Endothelial cell (in vitro differentiated cells): ENCODE measurements at regions not wholly inside any gene's neighbourhood (a gene's known extent, or its start where the extent isn't known, plus 50 kb on each side); places are given as distances from the start of the nearest gene placed in this dataset.

Source experiments
- DNase-seq: peaks from one replicate; pipeline ENCODE4 v3.0.0; 2021; ENCODE audit warnings: low spot score
- H3K27ac Mint-ChIP-seq: one replicate; pipeline ENCODE4 v1.8.0; 2021; ENCODE audit warnings: mixed read lengths, inconsistent platforms; ENCODE audit not compliant: unreplicated experiment
- H3K27me3 Mint-ChIP-seq: one replicate; pipeline ENCODE4 v1.8.0; 2021; ENCODE audit warnings: mild to moderate bottlenecking, moderate library complexity, mixed read lengths, inconsistent platforms; ENCODE audit not compliant: unreplicated experiment
- H3K36me3 Mint-ChIP-seq: one replicate; pipeline ENCODE4 v1.8.0; 2021; ENCODE audit warnings: mild to moderate bottlenecking, low read depth, mixed read lengths, inconsistent platforms; ENCODE audit not compliant: unreplicated experiment
- H3K4me1 Mint-ChIP-seq: one replicate; pipeline ENCODE4 v1.8.0; 2021; ENCODE audit warnings: mild to moderate bottlenecking, mixed read lengths, inconsistent platforms; ENCODE audit not compliant: unreplicated experiment
- H3K4me3 Mint-ChIP-seq: one replicate; pipeline ENCODE4 v1.8.0; 2021; ENCODE audit warnings: mild to moderate bottlenecking, mixed read lengths, inconsistent platforms; ENCODE audit not compliant: unreplicated experiment
- H3K9me3 Mint-ChIP-seq: one replicate; pipeline ENCODE4 v1.8.0; 2021; ENCODE audit warnings: mixed read lengths, inconsistent platforms; ENCODE audit not compliant: unreplicated experiment
- CTCF ChIP-seq: fragments of 200-600 bp; sonication (generic); IDR thresholded peaks from one replicate; pipeline ENCODE4 v1.5.0; 2021; ENCODE audit warnings: antibody characterized with exemption; ENCODE audit not compliant: unreplicated experiment

- peaks cover 13% of the 10 kb centered on the region for H3K9me3 Mint-ChIP-seq
- no peak overlapping the region for H3K4me3 Mint-ChIP-seq
- H3K27me3 Mint-ChIP-seq = no peaks in the 10 kb centered on the region
- H3K36me3 Mint-ChIP-seq = no peaks in the 10 kb centered on the region
- TF ChIP-seq CTCF = no peak
- DNase-seq = no peak
- H3K4me1 Mint-ChIP-seq = no peaks in the 10 kb centered on the region
- no peak overlapping the region for H3K27ac Mint-ChIP-seq
Measured at GRCh38 chr7:70972693-70973092, 159.3 kb upstream of the GALNT17 start.

- no peak for TF ChIP-seq CTCF
- H3K4me1 Mint-ChIP-seq = no peaks in the 10 kb centered on the region
- no peak overlapping the region for H3K27ac Mint-ChIP-seq
- H3K9me3 Mint-ChIP-seq = peaks cover 13% of the 10 kb centered on the region
- no peaks in the 10 kb centered on the region for H3K27me3 Mint-ChIP-seq
- DNase-seq = no peak
- no peaks in the 10 kb centered on the region for H3K36me3 Mint-ChIP-seq
- no peak overlapping the region for H3K4me3 Mint-ChIP-seq
Measured at GRCh38 chr7:70975754-70976153, 156.2 kb upstream of the GALNT17 start.

- H3K4me1 Mint-ChIP-seq = no peaks in the 10 kb centered on the region
- H3K9me3 Mint-ChIP-seq = peaks cover 8% of the 10 kb centered on the region
- H3K27me3 Mint-ChIP-seq = no peaks in the 10 kb centered on the region
- H3K36me3 Mint-ChIP-seq = no peaks in the 10 kb centered on the region
- no peak overlapping the region for H3K4me3 Mint-ChIP-seq
- no peak overlapping the region for H3K27ac Mint-ChIP-seq
- TF ChIP-seq CTCF = no peak
- no peak for DNase-seq
Measured at GRCh38 chr7:70986297-70986696, 145.6 kb upstream of the GALNT17 start.

GRCh38 chr7:70994176-70994575 is 137.8 kb upstream of the GALNT17 start:
- H3K4me3 Mint-ChIP-seq = no peak overlapping the region
- H3K27ac Mint-ChIP-seq = no peak overlapping the region
- H3K4me1 Mint-ChIP-seq = no peaks in the 10 kb centered on the region

GRCh38 chr7:70997261-70997660 is 134.7 kb upstream of the GALNT17 start:
- Mint-ChIP-seq H3K4me1 (no peaks in the 10 kb centered on the region), H3K36me3 (no peaks in the 10 kb centered on the region)

More at GRCh38 chr7:70994176-70994575, 137.8 kb upstream of the GALNT17 start:
- no peak for DNase-seq
- H3K36me3 Mint-ChIP-seq = no peaks in the 10 kb centered on the region
- no peak for TF ChIP-seq CTCF
- H3K9me3 Mint-ChIP-seq = peaks cover 14% of the 10 kb centered on the region
- H3K27me3 Mint-ChIP-seq = no peaks in the 10 kb centered on the region

More at GRCh38 chr7:70997261-70997660, 134.7 kb upstream of the GALNT17 start:
- TF ChIP-seq CTCF = no peak
- DNase-seq = no peak
- Mint-ChIP-seq H3K27ac (no peak overlapping the region), H3K9me3 (peaks cover 13% of the 10 kb centered on the region), H3K4me3 (no peak overlapping the region), H3K27me3 (no peaks in the 10 kb centered on the region)
